PFSK-1 (cell line): ENCODE measurements at regions not wholly inside any gene's neighbourhood (a gene's known extent, or its start where the extent isn't known, plus 50 kb on each side); places are given as distances from the start of the nearest gene placed in this dataset.

Experiments used
- POLR2AphosphoS5 ChIP-seq: IDR thresholded peaks from 2 replicates; pipeline ENCODE4 v1.6.1; 2012; ENCODE audit warnings: low read depth, mild to moderate bottlenecking, control low read depth, low read length, moderate library complexity
- TAF1 ChIP-seq: IDR thresholded peaks from 2 replicates; pipeline ENCODE4 v1.6.1; 2012; ENCODE audit warnings: low read length, control low read depth, borderline replicate concordance; ENCODE audit not compliant: insufficient read depth
- TF ChIP-seq, protein P1 (sequence below), 2 experiments: IDR thresholded peaks; 2 replicates each; pipeline versions ENCODE4 v1.6.1 to v1.8.0; 2011 to 2012; ENCODE audit warnings: low read depth in 2 of 2, low read length in 2 of 2, control low read depth in 1 of 2, inconsistent platforms in 1 of 2, mild to moderate bottlenecking in 1 of 2, moderate library complexity in 1 of 2; ENCODE audit not compliant: insufficient read depth in 1 of 2

DNA sequence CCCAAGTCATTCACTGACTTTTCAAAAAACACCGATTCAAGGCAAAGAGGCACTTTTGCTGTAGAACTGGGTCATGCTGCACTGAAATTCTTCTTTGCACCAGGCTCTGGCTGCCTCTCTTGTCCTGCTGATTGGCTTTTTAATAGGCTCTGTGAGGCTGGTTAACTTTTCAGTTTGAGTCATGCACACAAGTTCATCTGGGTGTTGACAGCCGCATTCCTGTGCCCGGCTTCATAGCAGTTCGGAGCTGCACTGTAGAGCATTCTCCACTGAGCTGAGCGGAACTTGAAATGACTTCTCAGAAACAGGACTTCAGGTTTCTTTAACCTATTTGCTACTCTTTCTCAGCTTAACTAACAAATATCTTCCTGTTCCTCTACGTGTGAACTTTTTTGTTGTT, 978.3 kb downstream of the UQCRFS1 start:
- TF ChIP-seq TAF1 (no peak), POLR2AphosphoS5 (no peak)
- TF ChIP-seq, protein P1, sequence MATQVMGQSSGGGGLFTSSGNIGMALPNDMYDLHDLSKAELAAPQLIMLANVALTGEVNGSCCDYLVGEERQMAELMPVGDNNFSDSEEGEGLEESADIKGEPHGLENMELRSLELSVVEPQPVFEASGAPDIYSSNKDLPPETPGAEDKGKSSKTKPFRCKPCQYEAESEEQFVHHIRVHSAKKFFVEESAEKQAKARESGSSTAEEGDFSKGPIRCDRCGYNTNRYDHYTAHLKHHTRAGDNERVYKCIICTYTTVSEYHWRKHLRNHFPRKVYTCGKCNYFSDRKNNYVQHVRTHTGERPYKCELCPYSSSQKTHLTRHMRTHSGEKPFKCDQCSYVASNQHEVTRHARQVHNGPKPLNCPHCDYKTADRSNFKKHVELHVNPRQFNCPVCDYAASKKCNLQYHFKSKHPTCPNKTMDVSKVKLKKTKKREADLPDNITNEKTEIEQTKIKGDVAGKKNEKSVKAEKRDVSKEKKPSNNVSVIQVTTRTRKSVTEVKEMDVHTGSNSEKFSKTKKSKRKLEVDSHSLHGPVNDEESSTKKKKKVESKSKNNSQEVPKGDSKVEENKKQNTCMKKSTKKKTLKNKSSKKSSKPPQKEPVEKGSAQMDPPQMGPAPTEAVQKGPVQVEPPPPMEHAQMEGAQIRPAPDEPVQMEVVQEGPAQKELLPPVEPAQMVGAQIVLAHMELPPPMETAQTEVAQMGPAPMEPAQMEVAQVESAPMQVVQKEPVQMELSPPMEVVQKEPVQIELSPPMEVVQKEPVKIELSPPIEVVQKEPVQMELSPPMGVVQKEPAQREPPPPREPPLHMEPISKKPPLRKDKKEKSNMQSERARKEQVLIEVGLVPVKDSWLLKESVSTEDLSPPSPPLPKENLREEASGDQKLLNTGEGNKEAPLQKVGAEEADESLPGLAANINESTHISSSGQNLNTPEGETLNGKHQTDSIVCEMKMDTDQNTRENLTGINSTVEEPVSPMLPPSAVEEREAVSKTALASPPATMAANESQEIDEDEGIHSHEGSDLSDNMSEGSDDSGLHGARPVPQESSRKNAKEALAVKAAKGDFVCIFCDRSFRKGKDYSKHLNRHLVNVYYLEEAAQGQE (IDR thresholded peaks at IDR 0.05; ENCODE audit: insufficient read depth in 1 of 2, low read depth in 2 of 2, low read length in 2 of 2), result no peak
